GM12878 (cell line): ENCODE measurements at regions not wholly inside any gene's neighbourhood (a gene's known extent, or its start where the extent isn't known, plus 50 kb on each side); places are given as distances from the start of the nearest gene placed in this dataset.

Source experiments
- ATAC-seq: fragments of 200-7000 bp; cut with Tn5 transposase; 3 replicates; pipeline ENCODE4 v1.9.1; 2020; ENCODE audit warnings: mild to moderate bottlenecking, moderate library complexity
- BruUV-seq: library from RNA; stranded (reverse); fragments of 400-500 nt; replicated peaks from 2 replicates; lab custom pipeline; 2021; lab: Mats Ljungman, UMichigan
- CTCF ChIA-PET: fragments of 300-600 bp; sonication (Branson Sonifier 250); formaldehyde crosslinking; extraction: SDS; loops from one replicate; lab custom pipeline; 2021; ENCODE audit warnings: inconsistent platforms; lab: Yijun Ruan, JAX
- POLR2A ChIA-PET: fragments of 350-600 bp; formaldehyde crosslinking; extraction: SDS; loops from one replicate; lab custom pipeline; 2021; ENCODE audit warnings: inconsistent platforms; lab: Charles Lee
- RAD21 ChIA-PET: fragments of 300-600 bp; sonication (Branson Sonifier 250); formaldehyde crosslinking; loops from one replicate; lab custom pipeline; 2023; ENCODE audit warnings: antibody characterized with exemption; ENCODE audit not compliant: unreplicated experiment; lab: Charles Lee
- SMC1A ChIA-PET: fragments of 300-600 bp; sonication (Branson Sonifier 250); formaldehyde crosslinking; loops from one replicate; lab custom pipeline; 2023; ENCODE audit not compliant: unreplicated experiment, uncharacterized antibody; lab: Charles Lee
- DNase-seq: peaks from one replicate; pipeline ENCODE4 v3.0.0-alpha.2; 2011; ENCODE audit warnings: low read depth, low spot score
- FAIRE-seq: peaks from 3 replicates; lab custom pipeline; 2011; peaks lifted over from hg19 to GRCh38; lab: Jason Lieb, UNC
- H2AFZ ChIP-seq: 2 replicates; pipeline ENCODE4 v1.6.0; 2011; ENCODE audit warnings: low read depth, low read length, control low read depth; ENCODE audit not compliant: control insufficient read depth
- H3K27ac ChIP-seq: 2 replicates; pipeline ENCODE4 v1.5.1; 2011; ENCODE audit warnings: control low read depth; ENCODE audit not compliant: control insufficient read depth, insufficient read depth
- H3K27me3 ChIP-seq, 2 experiments: replicated peaks in 1 of 2; 2 replicates each; pipeline versions ENCODE4 v1.6.0 to v1.6.1; 2011; ENCODE audit warnings: low read length in 1 of 2; ENCODE audit not compliant: control insufficient read depth in 2 of 2, insufficient read depth in 2 of 2
- H3K36me3 ChIP-seq, 2 experiments: 2 replicates each; pipeline ENCODE4 v1.5.1; 2011; ENCODE audit warnings: low read length in 1 of 2; ENCODE audit not compliant: control insufficient read depth in 2 of 2, insufficient read depth in 2 of 2
- H3K4me1 ChIP-seq: 2 replicates; pipeline ENCODE4 v1.6.1; 2011; ENCODE audit warnings: mild to moderate bottlenecking, low read length, moderate library complexity, mixed read lengths; ENCODE audit not compliant: control insufficient read depth, insufficient read depth
- H3K4me2 ChIP-seq: 2 replicates; pipeline ENCODE4 v1.6.0; 2011; ENCODE audit warnings: control low read depth; ENCODE audit not compliant: control insufficient read depth, insufficient read depth
- H3K4me3 ChIP-seq: fragments of 200-600 bp; sonication (generic); 2 replicates; pipeline ENCODE4 v1.5.1; 2016
- H3K79me2 ChIP-seq: 2 replicates; pipeline ENCODE4 v1.6.0; 2011; ENCODE audit warnings: low read length; ENCODE audit not compliant: control insufficient read depth, insufficient read depth
- H3K9ac ChIP-seq: 2 replicates; pipeline ENCODE4 v1.8.0; 2011; ENCODE audit warnings: low read length, control low read depth, mixed read lengths; ENCODE audit not compliant: control insufficient read depth, insufficient read depth
- H3K9me3 ChIP-seq: replicated peaks from 3 replicates; pipeline ENCODE4 v1.5.1; 2011; ENCODE audit warnings: mild to moderate bottlenecking, low read length; ENCODE audit not compliant: control insufficient read depth, insufficient read depth
- H4K20me1 ChIP-seq: 2 replicates; pipeline ENCODE4 v1.6.0; 2011; ENCODE audit not compliant: control insufficient read depth, insufficient read depth
- BCL11A ChIP-seq: IDR thresholded peaks from 2 replicates; pipeline ENCODE4 v1.6.1; 2011; ENCODE audit warnings: low read depth, low read length
- BCL3 ChIP-seq: IDR thresholded peaks from 2 replicates; pipeline ENCODE4 v1.6.1; 2011; ENCODE audit warnings: borderline replicate concordance, low read depth, mild to moderate bottlenecking, moderate library complexity, low read length; ENCODE audit not compliant: insufficient read depth, poor library complexity, severe bottlenecking
- CBX5 ChIP-seq: sonication (generic); IDR thresholded peaks from 2 replicates; pipeline ENCODE4 v1.6.1; 2016; ENCODE audit warnings: low read depth, moderate library complexity, mild to moderate bottlenecking, inconsistent platforms
- CEBPB ChIP-seq, 2 experiments: fragments of 150-350 bp in 1 of 2; IDR thresholded peaks; 2 replicates each; pipeline ENCODE4 v1.6.1; 2012 to 2014; ENCODE audit warnings: low read depth in 2 of 2, low read length in 2 of 2, borderline replicate concordance in 1 of 2, inconsistent platforms in 1 of 2
- CREM ChIP-seq: IDR thresholded peaks from 2 replicates; pipeline ENCODE4 v1.6.1; 2014; ENCODE audit warnings: antibody characterized with exemption, low read depth
- EP300 ChIP-seq, 2 experiments: fragments of 150-350 bp in 1 of 2; IDR thresholded peaks; 2 replicates each; pipeline ENCODE4 v1.6.1; 2011 to 2012; ENCODE audit warnings: low read depth in 2 of 2, low read length in 2 of 2, borderline replicate concordance in 1 of 2, improper control_type of control experiment in 1 of 2, inconsistent platforms in 1 of 2; ENCODE audit not compliant: control insufficient read depth in 1 of 2
- ESRRA ChIP-seq: IDR thresholded peaks from 2 replicates; pipeline ENCODE4 v1.6.1; 2012; ENCODE audit warnings: mild to moderate bottlenecking, low read length, improper control_type of control experiment
- FOXM1 ChIP-seq: IDR thresholded peaks from 2 replicates; pipeline ENCODE4 v1.6.1; 2012; ENCODE audit warnings: low read depth, mild to moderate bottlenecking, inconsistent platforms, low read length, moderate library complexity
- NFYA ChIP-seq: IDR thresholded peaks from 2 replicates; pipeline ENCODE4 v1.6.1; 2011; ENCODE audit warnings: low read depth, mild to moderate bottlenecking, low read length, improper control_type of control experiment, borderline replicate concordance
- RAD21 ChIP-seq: IDR thresholded peaks from 2 replicates; pipeline ENCODE4 v1.6.1; 2011; ENCODE audit warnings: mild to moderate bottlenecking, low read depth, low read length, moderate library complexity; ENCODE audit not compliant: insufficient read depth
- RBBP5 ChIP-seq: fragments of 200-600 bp; sonication (generic); conservative IDR thresholded peaks from 2 replicates; pipeline ENCODE4 v1.6.1; 2016
- RFX5 ChIP-seq: IDR thresholded peaks from 2 replicates; pipeline ENCODE4 v1.6.1; 2011; ENCODE audit warnings: low read depth, low read length, improper control_type of control experiment
- SP1 ChIP-seq: IDR thresholded peaks from one replicate; pipeline ENCODE4 v1.6.1; 2011; ENCODE audit warnings: low read depth, low read length
- TBL1XR1 ChIP-seq: IDR thresholded peaks from 2 replicates; pipeline ENCODE4 v1.6.1; 2012; ENCODE audit warnings: low read depth, low read length, improper control_type of control experiment
- YY1 ChIP-seq: IDR thresholded peaks from 2 replicates; pipeline ENCODE4 v1.6.1; 2011; ENCODE audit warnings: low read depth, mild to moderate bottlenecking, low read length
- ZNF592 ChIP-seq: fragments of 450-650 bp; IDR thresholded peaks from 2 replicates; pipeline ENCODE4 v1.6.1; 2017; ENCODE audit warnings: mild to moderate bottlenecking, moderate library complexity
- in situ Hi-C: fragments of 300-500 bp; cut with MboI; formaldehyde crosslinking; loops from 9 replicates; pipeline ENCODE4 v1.14.3; 2018; ENCODE audit warnings: mixed read lengths
- intact Hi-C: fragments of 100-400 bp; cut with micrococcal nuclease; formaldehyde crosslinking; loops from one replicate; pipeline ENCODE4 v1.14.2; 2022; ENCODE audit not compliant: unreplicated experiment
- TF ChIP-seq, protein P1 (sequence below): IDR thresholded peaks from 2 replicates; pipeline ENCODE4 v1.6.1; 2012; ENCODE audit warnings: mild to moderate bottlenecking, low read depth, low read length

DNA sequence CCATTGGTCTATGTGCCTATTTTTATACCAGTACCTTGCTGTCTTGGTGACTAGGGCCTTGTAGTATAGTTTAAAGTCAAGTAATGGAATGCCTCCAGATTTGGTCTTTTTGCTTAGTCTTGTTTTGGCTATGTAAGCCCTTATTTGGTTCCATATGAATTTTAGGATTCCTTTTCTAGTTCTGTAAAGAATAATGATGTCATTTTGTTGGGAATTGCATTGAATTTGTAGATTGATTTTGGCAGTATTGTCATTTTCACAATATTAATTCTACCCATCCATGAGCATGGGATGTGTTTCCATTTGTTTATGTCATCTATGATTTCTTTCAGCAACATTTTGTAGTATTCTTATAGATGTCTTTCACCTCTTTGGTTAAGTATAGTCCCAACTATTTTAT, 96.4 kb upstream of the PAK5 start:
- Histone ChIP-seq H3K36me3 (no peaks in the 10 kb centered on the region), H3K4me3 (no peak overlapping the region), H3K27me3 (no peaks in the 10 kb centered on the region; a peak in 1 of 4 replicates), H3K4me1 (no peaks in the 10 kb centered on the region), H3K27ac (no peak overlapping the region), H3K9ac (no peak overlapping the region), H3K4me2 (no peak overlapping the region), H3K9me3 (no peaks in the 10 kb centered on the region), H2AFZ (no peak overlapping the region), H3K79me2 (no peaks in the 10 kb centered on the region), H4K20me1 (no peaks in the 10 kb centered on the region)
- RAD21 ChIA-PET, result interaction anchor here (0.6 kb wide), 1 partner anchor 1078 kb away, joined by 3 read pairs; no protein-coding TSS in a partner anchor
- no TSS peak for BruUV-seq
- SMC1A ChIA-PET, result no interaction called here
- POLR2A ChIA-PET, result no interaction called here
- in situ Hi-C loops, result no loop called here
- intact Hi-C loops, result no loop called here
- TF ChIP-seq CREM, result no peak
- TF ChIP-seq FOXM1, result no peak
- TF ChIP-seq ESRRA, result no peak
- TF ChIP-seq, protein P1, sequence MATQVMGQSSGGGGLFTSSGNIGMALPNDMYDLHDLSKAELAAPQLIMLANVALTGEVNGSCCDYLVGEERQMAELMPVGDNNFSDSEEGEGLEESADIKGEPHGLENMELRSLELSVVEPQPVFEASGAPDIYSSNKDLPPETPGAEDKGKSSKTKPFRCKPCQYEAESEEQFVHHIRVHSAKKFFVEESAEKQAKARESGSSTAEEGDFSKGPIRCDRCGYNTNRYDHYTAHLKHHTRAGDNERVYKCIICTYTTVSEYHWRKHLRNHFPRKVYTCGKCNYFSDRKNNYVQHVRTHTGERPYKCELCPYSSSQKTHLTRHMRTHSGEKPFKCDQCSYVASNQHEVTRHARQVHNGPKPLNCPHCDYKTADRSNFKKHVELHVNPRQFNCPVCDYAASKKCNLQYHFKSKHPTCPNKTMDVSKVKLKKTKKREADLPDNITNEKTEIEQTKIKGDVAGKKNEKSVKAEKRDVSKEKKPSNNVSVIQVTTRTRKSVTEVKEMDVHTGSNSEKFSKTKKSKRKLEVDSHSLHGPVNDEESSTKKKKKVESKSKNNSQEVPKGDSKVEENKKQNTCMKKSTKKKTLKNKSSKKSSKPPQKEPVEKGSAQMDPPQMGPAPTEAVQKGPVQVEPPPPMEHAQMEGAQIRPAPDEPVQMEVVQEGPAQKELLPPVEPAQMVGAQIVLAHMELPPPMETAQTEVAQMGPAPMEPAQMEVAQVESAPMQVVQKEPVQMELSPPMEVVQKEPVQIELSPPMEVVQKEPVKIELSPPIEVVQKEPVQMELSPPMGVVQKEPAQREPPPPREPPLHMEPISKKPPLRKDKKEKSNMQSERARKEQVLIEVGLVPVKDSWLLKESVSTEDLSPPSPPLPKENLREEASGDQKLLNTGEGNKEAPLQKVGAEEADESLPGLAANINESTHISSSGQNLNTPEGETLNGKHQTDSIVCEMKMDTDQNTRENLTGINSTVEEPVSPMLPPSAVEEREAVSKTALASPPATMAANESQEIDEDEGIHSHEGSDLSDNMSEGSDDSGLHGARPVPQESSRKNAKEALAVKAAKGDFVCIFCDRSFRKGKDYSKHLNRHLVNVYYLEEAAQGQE, result no peak
- no peak for TF ChIP-seq RAD21
- TF ChIP-seq RBBP5, result no peak
- TF ChIP-seq CEBPB (IDR thresholded peaks at IDR 0.05; ENCODE audit: borderline replicate concordance in 1 of 2, low read depth in 2 of 2, low read length in 2 of 2), result no peak
- no peak for TF ChIP-seq YY1
- no peak for TF ChIP-seq NFYA
- no peak for TF ChIP-seq EP300 (IDR thresholded peaks at IDR 0.05; ENCODE audit: borderline replicate concordance in 1 of 2, control insufficient read depth in 1 of 2, low read depth in 2 of 2, low read length in 2 of 2)
- TF ChIP-seq RFX5, result no peak
- no peak for TF ChIP-seq TBL1XR1
- TF ChIP-seq SP1, result no peak
- TF ChIP-seq CBX5, result no peak
- TF ChIP-seq ZNF592, result no peak
- no peak for TF ChIP-seq BCL3
- TF ChIP-seq BCL11A, result no peak
- FAIRE-seq (no peak), DNase-seq (no peak), ATAC-seq (no peak)
- CTCF ChIA-PET, result no interaction called here
